ENCODE measurements at regions not wholly inside any gene's neighbourhood (a gene's known extent, or its start where the extent isn't known, plus 50 kb on each side); places are given as distances from the start of the nearest gene placed in this dataset.

- DNase-seq (ENCODE audit: extremely low read depth in 1 of 4, low spot score in 3 of 4): no peak
- ATAC-seq: no peak
- Histone ChIP-seq H3K9ac (ENCODE audit: insufficient read depth in 1 of 2, low read depth in 2 of 2, low read length in 2 of 2) (no peak overlapping the region), H4K20me1 (replicated peaks; ENCODE audit: control insufficient read depth, insufficient read depth, low read length) (no peaks in the 10 kb centered on the region), H2AFZ (ENCODE audit: low read depth, low read length) (no peak overlapping the region), H3K36me3 (ENCODE audit: control insufficient read depth, insufficient read depth, low read length) (no peaks in the 10 kb centered on the region), H3K4me2 (ENCODE audit: insufficient read depth, low read length) (no peak overlapping the region), H3K4me1 (replicated peaks in 1 of 2; ENCODE audit: control insufficient read depth in 2 of 2, insufficient read depth in 2 of 2, low read length in 2 of 2) (peaks cover 0 to 10% of the 10 kb centered on the region in 2 experiments; a peak in 2 of 5 replicates), H3K4me3 (no peak overlapping the region), H3K9me3 (replicated peaks; ENCODE audit: control insufficient read depth, insufficient read depth, low read depth, low read length) (no peaks in the 10 kb centered on the region), H3K79me2 (ENCODE audit: control insufficient read depth, insufficient read depth, low read length) (no peaks in the 10 kb centered on the region), H3K9me1 (ENCODE audit: control insufficient read depth, insufficient read depth, low read length) (no peaks in the 10 kb centered on the region), H3K27ac (ENCODE audit: extremely low read depth, low read depth, low read length) (no peak overlapping the region), H3K27me3 (ENCODE audit: control insufficient read depth in 2 of 2, insufficient read depth in 2 of 2, low read length in 2 of 2) (no peaks in the 10 kb centered on the region)
- ChIA-PET POLR2A (no interaction called here), CTCF (ENCODE audit: low intra/inter-chr PET ratio) (no interaction called here)
- 1% methylated on average over 25 of the region's 25 CpGs for WGBS (ENCODE audit: insufficient coverage, low coverage, missing lambda C conversion rate)
- FAIRE-seq: no peak
- no TSS peak for BruUV-seq (replicated peaks)
- TF ChIP-seq BRD4 (IDR thresholded peaks at IDR 0.05) (no peak), TAF15 (IDR thresholded peaks at IDR 0.05; ENCODE audit: low read depth, low read length) (no peak), MXD1 (CRISPR knock-in tag; IDR thresholded peaks at IDR 0.05; ENCODE audit: borderline replicate concordance, poor library complexity, severe bottlenecking) (no peak), KLF10 (CRISPR knock-in tag; IDR thresholded peaks at IDR 0.05) (no peak), RBBP5 (IDR thresholded peaks at IDR 0.05; ENCODE audit: borderline replicate concordance, insufficient read depth, low read length, poor library complexity, severe bottlenecking) (no peak), ZBTB7A (IDR thresholded peaks at IDR 0.05; ENCODE audit: borderline replicate concordance, control insufficient read depth, low read depth, low read length) (no peak), ZZZ3 (IDR thresholded peaks at IDR 0.05) (no peak), KDM5B (IDR thresholded peaks at IDR 0.05; ENCODE audit: insufficient replicate concordance, low read depth, low read length) (no peak), ZNF134 (CRISPR knock-in tag; conservative IDR thresholded peaks at IDR 0.05) (no peak), MTF1 (CRISPR knock-in tag; IDR thresholded peaks at IDR 0.05; ENCODE audit: borderline replicate concordance) (no peak), CAMTA2 (CRISPR knock-in tag; conservative IDR thresholded peaks at IDR 0.05) (no peak), ZNF778 (CRISPR knock-in tag; IDR thresholded peaks at IDR 0.05) (no peak), ESRRB (CRISPR knock-in tag; IDR thresholded peaks at IDR 0.05; ENCODE audit: borderline replicate concordance) (no peak), BHLHE40 (IDR thresholded peaks at IDR 0.05; ENCODE audit: low read length) (no peak), BCL6 (CRISPR knock-in tag; IDR thresholded peaks at IDR 0.05) (no peak), E2F8 (IDR thresholded peaks at IDR 0.05; ENCODE audit: low read depth, partially characterized antibody) (no peak)
- in situ Hi-C loops (cut with MboI) (no loop called here), intact Hi-C loops (cut with micrococcal nuclease) (no loop called here)
Observed at GRCh38 chr6:121682666-121683065, 247.2 kb downstream of the GJA1 start.

Data from K562 (cell line).